Adrenal gland (tissue), 9 donors: ENCODE measurements at regions not wholly inside any gene's neighbourhood (a gene's known extent, or its start where the extent isn't known, plus 50 kb on each side); places are given as distances from the start of the nearest gene placed in this dataset.

Source experiments
- DNase-seq, 7 donors: peaks; one replicate each; pipeline ENCODE4 v3.0.0-alpha.2; 2019 to 2020
- H3K27ac ChIP-seq, 5 donors: fragments of 200-600 bp; sonication (generic) in 4 of 5; 1 replicate in 3 of 5; 2 replicates in 2 of 5; pipeline versions ENCODE4 v1.5.1 to v1.8.0; 2016 to 2020; ENCODE audit warnings: mild to moderate bottlenecking in 1 of 5
- H3K27me3 ChIP-seq: fragments of 200-600 bp; 2 replicates; pipeline ENCODE4 v1.8.0; 2021
- H3K36me3 ChIP-seq, 2 donors: fragments of 200-600 bp; replicated peaks in 1 of 2; 1 replicate in 1 of 2; 2 replicates in 1 of 2; pipeline versions ENCODE4 v1.5.1 to v1.8.0; 2018 to 2022
- H3K4me1 ChIP-seq, 2 donors: fragments of 200-600 bp; replicated peaks in 1 of 2; 1 replicate in 1 of 2; 2 replicates in 1 of 2; pipeline versions ENCODE4 v1.5.1 to v1.8.0; 2018 to 2021
- H3K4me3 ChIP-seq, 4 donors: fragments of 200-600 bp; sonication (generic) in 3 of 4; one replicate each; pipeline ENCODE4 v1.5.1; 2016 to 2018
- H3K9me3 ChIP-seq, 3 donors: fragments of 200-600 bp; sonication (generic) in 1 of 3; replicated peaks in 1 of 3; 1 replicate in 2 of 3; 2 replicates in 1 of 3; pipeline versions ENCODE4 v1.5.1 to v1.8.0; 2016 to 2021
- POLR2A ChIP-seq, 2 donors: fragments of 450-650 bp; IDR thresholded peaks; one replicate each; pipeline ENCODE4 v1.6.1; 2017; ENCODE audit warnings: antibody characterized with exemption in 2 of 2, mild to moderate bottlenecking in 2 of 2, moderate library complexity in 1 of 2
- WGBS, 4 donors: extraction: QIAGEN DNeasy Blood & Tissue Kit in 2 of 4; methylation state at CpG; one replicate each; pipeline versions ENCODE4 v1.1.5 to v1.1.7; 2013 to 2017; 5-methylcytosine and 5-hydroxymethylcytosine counted together
- intact Hi-C, 2 donors: fragments of 100-400 bp; cut with DNase I; formaldehyde crosslinking; loops; one replicate each; pipeline versions ENCODE4 v1.14.1 to v1.15.0; 2022 to 2023
- TF ChIP-seq, protein P1 (sequence below), 6 experiments: fragments of 450-650 bp in 4 of 6; fragments of 200-600 bp in 2 of 6; sonication (generic) in 1 of 6; IDR thresholded peaks; 1 replicate in 5 of 6; 2 replicates in 1 of 6; pipeline versions ENCODE4 v1.5.1 to v1.8.0; 2016 to 2021; ENCODE audit warnings: antibody characterized with exemption in 6 of 6, mild to moderate bottlenecking in 2 of 6, moderate library complexity in 1 of 6
- donor health status: healthy with polysubstance abuse.
- donor health status: Bipolar disorder and iron deficiency.
- donor health status: DM: yes; HTN: yes; CAD: no.
- donor health status: DM: no; HTN: no; CAD: no.
- donor health status: DM: no; HTN: no; CAD: no.

DNA sequence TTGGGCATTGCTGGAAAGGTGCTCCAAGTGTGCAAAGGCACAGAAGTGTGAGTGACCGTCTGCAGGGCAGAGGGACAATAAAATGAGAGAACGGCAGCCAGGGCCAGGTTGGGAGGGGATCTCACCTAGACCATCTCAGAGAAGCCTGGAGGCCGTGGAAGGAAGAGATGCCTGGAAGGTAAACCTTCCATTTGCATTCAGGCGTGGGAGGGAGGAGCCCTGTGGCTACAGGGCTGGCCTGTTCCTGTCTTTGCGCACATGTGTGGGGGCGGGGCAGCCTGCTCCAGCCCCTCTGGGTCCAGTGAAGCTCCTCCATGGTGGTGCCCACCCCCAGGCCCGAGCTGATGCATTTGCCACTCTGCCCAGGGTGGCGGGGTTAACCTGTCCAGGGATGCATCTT is 473.6 kb upstream of the MGMT start:
- 74 to 88% (median 83%) methylated on average over 5 to 8 of the region's 8 CpGs for WGBS, 4 donors
- peaks cover 4% of the 10 kb centered on the region for H3K27me3 ChIP-seq

DNA sequence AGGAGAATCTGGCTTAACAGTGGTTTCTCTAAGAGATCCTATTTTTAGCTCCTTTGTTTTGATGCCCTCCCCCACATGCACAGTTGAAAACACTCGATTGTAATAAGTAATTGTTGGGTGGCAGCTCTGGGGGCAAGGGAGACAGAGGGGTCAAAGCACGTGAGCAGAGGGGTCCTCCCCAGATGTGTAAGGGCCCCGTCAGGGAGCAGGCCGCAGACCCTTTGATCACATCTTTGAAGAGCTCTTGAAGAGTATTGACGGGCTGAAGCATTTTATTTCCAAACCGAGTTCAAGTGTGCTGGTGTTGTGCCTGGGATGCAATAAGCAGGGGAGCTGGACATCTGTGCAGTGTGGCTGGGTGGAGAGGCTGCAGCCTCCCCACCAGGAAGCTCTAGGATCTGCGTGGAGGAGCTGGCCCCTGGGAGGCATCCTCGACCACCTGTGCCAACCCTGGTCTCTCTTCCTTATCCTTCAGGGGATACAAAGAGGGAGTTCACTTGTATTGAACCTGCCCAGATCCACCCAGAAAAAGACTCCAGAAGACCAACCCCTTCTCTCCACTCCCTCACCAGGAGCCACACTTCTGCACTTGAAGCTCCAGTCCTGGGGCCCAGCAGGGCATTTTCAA is 473.0 kb upstream of the MGMT start:
- H3K27ac ChIP-seq, result no peak overlapping the region
- no peak for DNase-seq
- H3K27me3 ChIP-seq, result peaks cover 4% of the 10 kb centered on the region
- WGBS, 4 donors, result 68 to 79% (median 73%) methylated on average over 4 to 8 of the region's 8 CpGs
- H3K4me1 ChIP-seq, result no peaks in the 10 kb centered on the region
- H3K9me3 ChIP-seq, result no peaks in the 10 kb centered on the region
- H3K4me3 ChIP-seq, result no peak overlapping the region
- no peaks in the 10 kb centered on the region for H3K36me3 ChIP-seq
- TF ChIP-seq, protein P1, sequence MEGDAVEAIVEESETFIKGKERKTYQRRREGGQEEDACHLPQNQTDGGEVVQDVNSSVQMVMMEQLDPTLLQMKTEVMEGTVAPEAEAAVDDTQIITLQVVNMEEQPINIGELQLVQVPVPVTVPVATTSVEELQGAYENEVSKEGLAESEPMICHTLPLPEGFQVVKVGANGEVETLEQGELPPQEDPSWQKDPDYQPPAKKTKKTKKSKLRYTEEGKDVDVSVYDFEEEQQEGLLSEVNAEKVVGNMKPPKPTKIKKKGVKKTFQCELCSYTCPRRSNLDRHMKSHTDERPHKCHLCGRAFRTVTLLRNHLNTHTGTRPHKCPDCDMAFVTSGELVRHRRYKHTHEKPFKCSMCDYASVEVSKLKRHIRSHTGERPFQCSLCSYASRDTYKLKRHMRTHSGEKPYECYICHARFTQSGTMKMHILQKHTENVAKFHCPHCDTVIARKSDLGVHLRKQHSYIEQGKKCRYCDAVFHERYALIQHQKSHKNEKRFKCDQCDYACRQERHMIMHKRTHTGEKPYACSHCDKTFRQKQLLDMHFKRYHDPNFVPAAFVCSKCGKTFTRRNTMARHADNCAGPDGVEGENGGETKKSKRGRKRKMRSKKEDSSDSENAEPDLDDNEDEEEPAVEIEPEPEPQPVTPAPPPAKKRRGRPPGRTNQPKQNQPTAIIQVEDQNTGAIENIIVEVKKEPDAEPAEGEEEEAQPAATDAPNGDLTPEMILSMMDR (IDR thresholded peaks at IDR 0.05), result no peak
- intact Hi-C loops, result no loop called here

More for the DNA sequence above, 473.6 kb upstream of the MGMT start:
- H3K27ac ChIP-seq, result no peak overlapping the region
- no peaks in the 10 kb centered on the region for H3K4me1 ChIP-seq
- H3K4me3 ChIP-seq, result no peak overlapping the region
- intact Hi-C loops, result no loop called here
- no peaks in the 10 kb centered on the region for H3K36me3 ChIP-seq
- DNase-seq, result peak in 1 of 7 donors; percentile 25
- no peaks in the 10 kb centered on the region for H3K9me3 ChIP-seq
- no peak for TF ChIP-seq POLR2A (IDR thresholded peaks at IDR 0.05)
- TF ChIP-seq, protein P1 (IDR thresholded peaks at IDR 0.05), result no peak

DNA sequence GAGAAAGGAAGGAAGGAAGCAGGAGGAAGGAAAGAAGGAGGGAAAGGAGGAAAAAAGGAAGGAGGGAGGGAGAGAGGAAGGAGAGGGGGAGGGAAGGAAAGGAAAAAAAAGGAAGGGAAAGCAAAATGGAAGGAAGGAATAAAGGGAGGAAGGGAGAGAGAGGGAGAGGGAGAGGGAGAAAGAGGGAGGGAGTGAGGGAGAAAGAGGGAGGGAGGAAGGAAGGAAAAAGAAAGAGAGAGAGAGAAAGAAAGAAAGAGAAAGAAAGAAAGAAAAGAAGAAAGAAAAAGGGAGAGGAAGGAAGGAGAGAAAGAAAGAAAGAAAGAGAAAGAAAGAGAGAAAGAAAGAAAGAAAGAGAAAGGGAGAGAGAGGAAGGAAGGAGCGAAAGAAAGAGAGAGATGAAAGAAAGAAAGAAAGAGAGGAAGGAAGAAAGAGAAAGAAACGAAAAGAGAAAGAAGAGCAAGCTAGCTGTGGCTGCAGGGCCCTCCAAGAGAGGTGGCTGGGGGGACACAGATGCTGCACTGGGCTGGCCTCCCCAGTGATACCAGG is 472.4 kb upstream of the MGMT start:
- Histone ChIP-seq H3K9me3 (no peaks in the 10 kb centered on the region), H3K27ac (no peak overlapping the region), H3K4me1 (no peaks in the 10 kb centered on the region), H3K36me3 (no peaks in the 10 kb centered on the region), H3K27me3 (no peaks in the 10 kb centered on the region), H3K4me3 (no peak overlapping the region)
- no peak for TF ChIP-seq POLR2A (IDR thresholded peaks at IDR 0.05)
- TF ChIP-seq, protein P1 (IDR thresholded peaks at IDR 0.05), result no peak
- intact Hi-C loops, result no loop called here
- WGBS, 4 donors, result 72 to 79% (median 76%) methylated on average over 2 of the region's 2 CpGs
- no peak for DNase-seq

DNA sequence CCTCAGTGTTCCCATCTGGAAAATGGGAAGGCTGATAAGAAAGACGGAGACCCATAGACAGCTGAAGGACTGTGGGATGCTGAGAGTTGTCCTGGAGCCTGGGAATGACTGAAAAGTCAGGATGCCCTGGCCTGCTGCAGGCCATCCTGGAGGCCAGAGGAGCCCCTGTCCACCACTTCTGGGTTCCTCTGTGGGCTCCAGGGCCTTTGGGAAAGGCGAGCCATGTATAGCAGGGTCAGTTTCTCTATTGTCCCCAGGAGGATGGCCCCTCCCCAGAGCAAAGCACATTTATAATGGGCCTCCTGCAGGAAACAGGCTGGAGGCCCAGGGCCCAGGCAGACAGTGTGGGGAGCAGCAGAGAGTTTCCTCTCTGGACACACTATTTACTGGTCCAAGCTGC is 471.4 kb upstream of the MGMT start:
- Histone ChIP-seq H3K27ac (no peak overlapping the region), H3K9me3 (no peaks in the 10 kb centered on the region), H3K4me3 (no peak overlapping the region), H3K36me3 (no peaks in the 10 kb centered on the region), H3K4me1 (no peaks in the 10 kb centered on the region), H3K27me3 (no peaks in the 10 kb centered on the region)
- WGBS, 4 donors, result 83 to 100% (median 88%) methylated on average over 1 to 2 of the region's 2 CpGs
- no peak for DNase-seq
- intact Hi-C loops, result no loop called here
- TF ChIP-seq, protein P1 (IDR thresholded peaks at IDR 0.05), result no peak
- TF ChIP-seq POLR2A (IDR thresholded peaks at IDR 0.05), result no peak
